ENCODE measurements at regions not wholly inside any gene's neighbourhood (a gene's known extent, or its start where the extent isn't known, plus 50 kb on each side); places are given as distances from the start of the nearest gene placed in this dataset.
"Not testable (repeated sequence)": the region's sequence is repeated elsewhere in the genome, so short reads cannot be mapped to it uniquely, and the experiment has no call there.

GRCh38 chr17:31679667-31680066, 179.4 kb downstream of the COPRS start:
- H3K4me1 ChIP-seq (ENCODE audit: insufficient read depth, low read length, poor library complexity, severe bottlenecking): no peaks in the 10 kb centered on the region

DNA sequence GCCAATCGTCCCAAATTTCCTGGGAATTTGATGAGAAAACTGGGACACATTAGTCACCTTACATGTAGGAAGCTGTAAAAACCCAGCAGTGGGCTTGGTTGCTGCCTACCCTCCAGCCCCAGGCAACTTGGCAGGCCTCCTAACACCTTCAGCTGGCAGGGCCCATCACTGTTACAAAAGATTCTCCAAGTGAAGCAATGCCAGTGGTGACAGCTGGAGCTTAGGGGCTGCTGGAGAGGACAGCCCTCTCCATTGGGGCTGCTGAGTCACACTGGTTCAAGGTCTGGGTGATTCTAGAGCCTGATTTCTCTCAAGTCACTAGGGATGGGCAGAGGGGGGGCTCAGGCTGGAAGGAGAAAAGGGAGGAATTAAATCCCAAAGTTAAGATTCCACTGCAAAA, 180.6 kb downstream of the COPRS start:
- no peak overlapping the region for H3K4me2 ChIP-seq (ENCODE audit: low read depth, low read length, poor library complexity, severe bottlenecking)
- no peaks in the 10 kb centered on the region for H3K36me3 ChIP-seq (ENCODE audit: insufficient read depth, low read length)
- H3K9ac ChIP-seq (ENCODE audit: low read depth, low read length, poor library complexity, severe bottlenecking): no peak overlapping the region
- no peaks in the 10 kb centered on the region for H3K27me3 ChIP-seq (ENCODE audit: insufficient read depth, low read length, poor library complexity, severe bottlenecking)
- H3K9me3 ChIP-seq (ENCODE audit: insufficient read depth, low read depth, low read length): no peaks in the 10 kb centered on the region
- H3K4me1 ChIP-seq (ENCODE audit: insufficient read depth, low read length, poor library complexity, severe bottlenecking): no peaks in the 10 kb centered on the region
- H4K20me1 ChIP-seq (ENCODE audit: insufficient read depth, low read length, poor library complexity, severe bottlenecking): no peaks in the 10 kb centered on the region
- H2AFZ ChIP-seq (ENCODE audit: low read length): no peak overlapping the region
- no peaks in the 10 kb centered on the region for H3K9me2 ChIP-seq (replicated peaks; ENCODE audit: low read depth, low read length)
- no peaks in the 10 kb centered on the region for H3K79me2 ChIP-seq (ENCODE audit: insufficient read depth, low read length)
- no peaks in the 10 kb centered on the region for H3F3A ChIP-seq (ENCODE audit: low read depth)
- no peak for TF ChIP-seq CTCF (conservative IDR thresholded peaks at IDR 0.05; ENCODE audit: low read length)
- H3K4me3 ChIP-seq (ENCODE audit: low read length, poor library complexity, severe bottlenecking): no peak overlapping the region

More at GRCh38 chr17:31679667-31680066, 179.4 kb downstream of the COPRS start:
- Histone ChIP-seq H3F3A (ENCODE audit: low read depth) (no peaks in the 10 kb centered on the region), H3K9me3 (ENCODE audit: insufficient read depth, low read depth, low read length) (no peaks in the 10 kb centered on the region), H3K36me3 (ENCODE audit: insufficient read depth, low read length) (no peaks in the 10 kb centered on the region), H4K20me1 (ENCODE audit: insufficient read depth, low read length, poor library complexity, severe bottlenecking) (no peaks in the 10 kb centered on the region), H3K4me2 (ENCODE audit: low read depth, low read length, poor library complexity, severe bottlenecking) (no peak overlapping the region), H3K9ac (ENCODE audit: low read depth, low read length, poor library complexity, severe bottlenecking) (no peak overlapping the region), H2AFZ (ENCODE audit: low read length) (no peak overlapping the region), H3K27me3 (ENCODE audit: insufficient read depth, low read length, poor library complexity, severe bottlenecking) (no peaks in the 10 kb centered on the region), H3K9me2 (replicated peaks; ENCODE audit: low read depth, low read length) (no peaks in the 10 kb centered on the region), H3K79me2 (ENCODE audit: insufficient read depth, low read length) (no peaks in the 10 kb centered on the region), H3K4me3 (ENCODE audit: low read length, poor library complexity, severe bottlenecking) (no peak overlapping the region)
- TF ChIP-seq EZH2phosphoT487 (IDR thresholded peaks at IDR 0.05; ENCODE audit: borderline replicate concordance): no peak

GRCh38 chr17:31677681-31678080, 181.4 kb downstream of the COPRS start:
- H4K20me1 ChIP-seq (ENCODE audit: insufficient read depth, low read length, poor library complexity, severe bottlenecking): no peaks in the 10 kb centered on the region
- no peaks in the 10 kb centered on the region for H3F3A ChIP-seq (ENCODE audit: low read depth)
- H3K9me2 ChIP-seq (replicated peaks; ENCODE audit: low read depth, low read length): no peaks in the 10 kb centered on the region
- no peaks in the 10 kb centered on the region for H3K36me3 ChIP-seq (ENCODE audit: insufficient read depth, low read length)
- no peaks in the 10 kb centered on the region for H3K4me1 ChIP-seq (ENCODE audit: insufficient read depth, low read length, poor library complexity, severe bottlenecking)
- TF ChIP-seq EZH2phosphoT487 (IDR thresholded peaks at IDR 0.05; ENCODE audit: borderline replicate concordance): no peak
- TF ChIP-seq CTCF (conservative IDR thresholded peaks at IDR 0.05; ENCODE audit: low read length): no peak
- no peaks in the 10 kb centered on the region for H3K27me3 ChIP-seq (ENCODE audit: insufficient read depth, low read length, poor library complexity, severe bottlenecking)
- no peak overlapping the region for H2AFZ ChIP-seq (ENCODE audit: low read length)
- H3K9me3 ChIP-seq (ENCODE audit: insufficient read depth, low read depth, low read length): no peaks in the 10 kb centered on the region
- H3K4me2 ChIP-seq (ENCODE audit: low read depth, low read length, poor library complexity, severe bottlenecking): no peak overlapping the region
- H3K79me2 ChIP-seq (ENCODE audit: insufficient read depth, low read length): no peaks in the 10 kb centered on the region
- no peak overlapping the region for H3K4me3 ChIP-seq (ENCODE audit: low read length, poor library complexity, severe bottlenecking)
- H3K9ac ChIP-seq (ENCODE audit: low read depth, low read length, poor library complexity, severe bottlenecking): no peak overlapping the region

GRCh38 chr17:31677036-31677435, 182.0 kb downstream of the COPRS start:
- TF ChIP-seq EZH2phosphoT487 (IDR thresholded peaks at IDR 0.05; ENCODE audit: borderline replicate concordance) (no peak), CTCF (conservative IDR thresholded peaks at IDR 0.05; ENCODE audit: low read length) (no peak)

DNA sequence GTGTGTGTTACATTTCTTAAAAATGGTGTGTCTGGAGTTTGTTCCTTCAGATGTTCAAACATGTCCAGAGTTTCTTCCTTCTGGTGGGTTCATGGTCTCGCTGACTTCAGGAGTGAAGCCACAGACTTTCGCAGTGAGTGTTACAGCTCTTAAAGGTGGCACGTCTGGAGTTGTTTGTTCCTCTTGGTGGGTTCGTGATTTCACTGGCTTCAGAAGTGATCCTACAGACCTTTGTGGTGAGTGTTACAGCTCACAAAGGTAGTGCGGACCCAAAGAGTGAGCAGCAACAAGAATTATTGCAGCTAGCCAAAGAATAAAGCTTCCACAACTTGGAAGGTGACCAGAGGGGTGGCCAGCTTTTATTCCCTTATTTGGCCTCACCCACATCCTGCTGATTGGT, 183.7 kb downstream of the COPRS start:
- H3K4me3 ChIP-seq (ENCODE audit: low read length, poor library complexity, severe bottlenecking); H3K9me3 ChIP-seq (ENCODE audit: insufficient read depth, low read depth, low read length); H4K20me1 ChIP-seq (ENCODE audit: insufficient read depth, low read length, poor library complexity, severe bottlenecking); H2AFZ ChIP-seq (ENCODE audit: low read length); H3K4me2 ChIP-seq (ENCODE audit: low read depth, low read length, poor library complexity, severe bottlenecking); H3K27me3 ChIP-seq (ENCODE audit: insufficient read depth, low read length, poor library complexity, severe bottlenecking); H3K9me2 ChIP-seq (replicated peaks; ENCODE audit: low read depth, low read length); H3K79me2 ChIP-seq (ENCODE audit: insufficient read depth, low read length); H3K9ac ChIP-seq (ENCODE audit: low read depth, low read length, poor library complexity, severe bottlenecking); H3K36me3 ChIP-seq (ENCODE audit: insufficient read depth, low read length); H3F3A ChIP-seq (ENCODE audit: low read depth); H3K4me1 ChIP-seq (ENCODE audit: insufficient read depth, low read length, poor library complexity, severe bottlenecking): not testable (repeated sequence)

More at GRCh38 chr17:31677036-31677435, 182.0 kb downstream of the COPRS start:
- Histone ChIP-seq H3K36me3 (ENCODE audit: insufficient read depth, low read length) (no peaks in the 10 kb centered on the region), H3K9me3 (ENCODE audit: insufficient read depth, low read depth, low read length) (no peaks in the 10 kb centered on the region), H3K4me2 (ENCODE audit: low read depth, low read length, poor library complexity, severe bottlenecking) (no peak overlapping the region), H3K9ac (ENCODE audit: low read depth, low read length, poor library complexity, severe bottlenecking) (no peak overlapping the region), H3F3A (ENCODE audit: low read depth) (no peaks in the 10 kb centered on the region), H3K27me3 (ENCODE audit: insufficient read depth, low read length, poor library complexity, severe bottlenecking) (no peaks in the 10 kb centered on the region), H3K4me3 (ENCODE audit: low read length, poor library complexity, severe bottlenecking) (no peak overlapping the region), H3K9me2 (replicated peaks; ENCODE audit: low read depth, low read length) (no peaks in the 10 kb centered on the region), H2AFZ (ENCODE audit: low read length) (no peak overlapping the region), H4K20me1 (ENCODE audit: insufficient read depth, low read length, poor library complexity, severe bottlenecking) (no peaks in the 10 kb centered on the region), H3K79me2 (ENCODE audit: insufficient read depth, low read length) (no peaks in the 10 kb centered on the region), H3K4me1 (ENCODE audit: insufficient read depth, low read length, poor library complexity, severe bottlenecking) (no peaks in the 10 kb centered on the region)

Data from Loucy (cell line).